ENCODE measurements at regions not wholly inside any gene's neighbourhood (a gene's known extent, or its start where the extent isn't known, plus 50 kb on each side); places are given as distances from the start of the nearest gene placed in this dataset.

DNA sequence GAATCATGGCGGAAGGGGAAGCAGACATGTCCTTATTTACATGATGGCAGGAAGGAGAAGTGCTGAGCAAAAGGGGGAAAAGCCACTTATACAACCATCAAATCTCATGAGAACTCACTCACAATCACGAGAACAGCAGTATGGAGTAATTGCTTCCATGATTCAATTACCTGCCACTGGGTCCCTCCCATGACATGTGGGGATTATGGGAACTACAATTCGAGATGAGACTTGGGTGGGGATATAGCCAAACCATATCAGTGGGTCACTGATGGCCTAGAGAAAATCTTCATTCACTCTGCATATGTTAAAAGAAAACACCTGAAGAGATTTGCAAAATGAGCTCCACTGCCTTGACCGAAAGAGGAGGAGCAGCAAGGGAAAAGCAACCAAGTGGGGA is 130.3 kb upstream of the FAM20A start:
- Histone ChIP-seq H3K36me3 (ENCODE audit: control insufficient read depth in 3 of 3, insufficient read depth in 3 of 3, low read length in 3 of 3) (no peaks in the 10 kb centered on the region), H3K4me1 (ENCODE audit: control insufficient read depth in 3 of 3, insufficient read depth in 3 of 3, low read length in 3 of 3) (peaks cover 7 to 12% (median 10%) of the 10 kb centered on the region in 3 donors), H3K9ac (ENCODE audit: low read depth in 1 of 3, low read length in 3 of 3) (no peak overlapping the region), H3K4me3 (ENCODE audit: low read length in 3 of 3) (no peak overlapping the region), H3K9me3 (ENCODE audit: control insufficient read depth in 3 of 3, low read length in 3 of 3) (no peaks in the 10 kb centered on the region), H3K27me3 (ENCODE audit: control insufficient read depth in 3 of 3, insufficient read depth in 3 of 3, low read length in 3 of 3) (no peaks in the 10 kb centered on the region), H3K27ac (ENCODE audit: low read depth, low read length) (no peak overlapping the region)

DNA sequence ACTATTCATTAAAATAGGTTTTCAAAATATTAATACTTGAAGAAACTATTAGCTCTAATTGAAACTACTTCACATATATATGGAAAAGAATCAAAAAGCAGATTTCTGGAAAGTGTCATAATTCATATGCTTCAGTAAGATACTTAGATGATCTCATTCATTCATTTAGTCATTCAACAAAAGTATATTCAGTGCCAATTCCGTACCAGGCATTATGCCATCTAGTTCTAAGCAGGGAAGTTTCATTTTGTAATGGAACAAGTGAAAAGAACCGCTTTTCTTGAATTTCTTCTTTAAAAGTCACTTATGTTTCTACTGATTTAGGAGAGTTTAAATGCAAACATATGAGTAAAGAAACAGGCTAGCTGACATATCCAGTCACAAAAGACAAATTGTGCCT is 118.3 kb upstream of the FAM20A start:
- H3K9ac ChIP-seq (ENCODE audit: low read depth in 1 of 3, low read length in 3 of 3): no peak overlapping the region
- no peaks in the 10 kb centered on the region for H3K9me3 ChIP-seq (ENCODE audit: control insufficient read depth in 3 of 3, low read length in 3 of 3)
- no peak overlapping the region for H3K4me3 ChIP-seq (ENCODE audit: low read length in 3 of 3)
- no peaks in the 10 kb centered on the region for H3K4me1 ChIP-seq (ENCODE audit: control insufficient read depth in 3 of 3, insufficient read depth in 3 of 3, low read length in 3 of 3)
- H3K27me3 ChIP-seq (ENCODE audit: control insufficient read depth in 3 of 3, insufficient read depth in 3 of 3, low read length in 3 of 3): no peaks in the 10 kb centered on the region
- H3K27ac ChIP-seq (ENCODE audit: low read depth, low read length): no peak overlapping the region
- no peaks in the 10 kb centered on the region for H3K36me3 ChIP-seq (ENCODE audit: control insufficient read depth in 3 of 3, insufficient read depth in 3 of 3, low read length in 3 of 3)

DNA sequence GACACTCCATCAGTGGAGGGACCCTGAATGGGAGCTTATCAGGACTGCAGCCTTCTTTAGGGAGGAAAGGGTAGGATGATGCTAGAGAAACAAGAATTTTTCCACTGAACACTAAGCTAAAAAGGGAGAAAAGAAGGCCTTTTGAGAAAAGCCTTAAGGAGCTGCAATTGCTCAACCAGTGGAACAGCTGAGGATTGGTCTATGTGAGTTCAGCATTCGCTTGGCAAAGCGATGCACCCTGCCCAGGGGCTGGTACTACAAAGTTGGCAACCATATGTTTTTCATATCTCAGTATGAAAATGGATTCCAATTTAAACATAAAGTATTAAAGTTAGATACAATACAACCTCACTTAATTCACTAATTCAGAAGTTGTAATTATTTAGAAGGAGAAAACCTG is 117.8 kb upstream of the FAM20A start:
- H3K4me1 ChIP-seq (ENCODE audit: control insufficient read depth in 3 of 3, insufficient read depth in 3 of 3, low read length in 3 of 3): no peaks in the 10 kb centered on the region
- H3K27ac ChIP-seq (ENCODE audit: low read depth, low read length): no peak overlapping the region
- H3K36me3 ChIP-seq (ENCODE audit: control insufficient read depth in 3 of 3, insufficient read depth in 3 of 3, low read length in 3 of 3): no peaks in the 10 kb centered on the region
- no peaks in the 10 kb centered on the region for H3K27me3 ChIP-seq (ENCODE audit: control insufficient read depth in 3 of 3, insufficient read depth in 3 of 3, low read length in 3 of 3)
- H3K4me3 ChIP-seq (ENCODE audit: low read length in 3 of 3): no peak overlapping the region
- no peaks in the 10 kb centered on the region for H3K9me3 ChIP-seq (ENCODE audit: control insufficient read depth in 3 of 3, low read length in 3 of 3)
- H3K9ac ChIP-seq (ENCODE audit: low read depth in 1 of 3, low read length in 3 of 3): no peak overlapping the region

DNA sequence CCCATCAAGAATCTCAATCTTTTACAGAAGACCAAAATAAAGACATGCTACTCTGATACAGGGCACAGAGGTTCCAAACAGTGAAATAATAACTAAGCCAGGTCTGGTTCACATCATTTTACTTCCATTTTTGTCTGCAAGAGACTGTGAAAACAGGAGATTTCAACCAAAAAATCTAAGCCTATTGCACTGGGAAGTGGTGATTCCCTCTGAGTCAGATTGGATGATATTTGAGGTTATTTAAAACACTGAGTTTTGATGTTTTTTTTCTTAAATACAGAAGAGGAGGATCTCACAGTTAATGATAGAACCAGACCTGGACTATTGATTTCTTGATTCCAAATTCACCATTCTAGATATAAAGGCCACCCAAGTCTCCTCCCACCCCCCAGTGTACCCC is 117.3 kb upstream of the FAM20A start:
- Histone ChIP-seq H3K4me1 (ENCODE audit: control insufficient read depth in 3 of 3, insufficient read depth in 3 of 3, low read length in 3 of 3) (no peaks in the 10 kb centered on the region), H3K9ac (ENCODE audit: low read depth in 1 of 3, low read length in 3 of 3) (no peak overlapping the region), H3K36me3 (ENCODE audit: control insufficient read depth in 3 of 3, insufficient read depth in 3 of 3, low read length in 3 of 3) (no peaks in the 10 kb centered on the region), H3K4me3 (ENCODE audit: low read length in 3 of 3) (no peak overlapping the region), H3K9me3 (ENCODE audit: control insufficient read depth in 3 of 3, low read length in 3 of 3) (no peaks in the 10 kb centered on the region), H3K27ac (ENCODE audit: low read depth, low read length) (no peak overlapping the region), H3K27me3 (ENCODE audit: control insufficient read depth in 3 of 3, insufficient read depth in 3 of 3, low read length in 3 of 3) (peaks cover 0 to 2% (median 0%) of the 10 kb centered on the region in 3 donors)

GRCh38 chr17:68714676-68715075 is 113.5 kb upstream of the FAM20A start:
- Histone ChIP-seq H3K4me1 (ENCODE audit: control insufficient read depth in 3 of 3, insufficient read depth in 3 of 3, low read length in 3 of 3) (no peaks in the 10 kb centered on the region), H3K4me3 (ENCODE audit: low read length in 3 of 3) (no peak overlapping the region), H3K9me3 (ENCODE audit: control insufficient read depth in 3 of 3, low read length in 3 of 3) (no peaks in the 10 kb centered on the region), H3K36me3 (ENCODE audit: control insufficient read depth in 3 of 3, insufficient read depth in 3 of 3, low read length in 3 of 3) (no peaks in the 10 kb centered on the region), H3K9ac (ENCODE audit: low read depth in 1 of 3, low read length in 3 of 3) (no peak overlapping the region), H3K27ac (ENCODE audit: low read depth, low read length) (no peak overlapping the region), H3K27me3 (ENCODE audit: control insufficient read depth in 3 of 3, insufficient read depth in 3 of 3, low read length in 3 of 3) (peaks cover 0 to 2% (median 0%) of the 10 kb centered on the region in 3 donors)

DNA sequence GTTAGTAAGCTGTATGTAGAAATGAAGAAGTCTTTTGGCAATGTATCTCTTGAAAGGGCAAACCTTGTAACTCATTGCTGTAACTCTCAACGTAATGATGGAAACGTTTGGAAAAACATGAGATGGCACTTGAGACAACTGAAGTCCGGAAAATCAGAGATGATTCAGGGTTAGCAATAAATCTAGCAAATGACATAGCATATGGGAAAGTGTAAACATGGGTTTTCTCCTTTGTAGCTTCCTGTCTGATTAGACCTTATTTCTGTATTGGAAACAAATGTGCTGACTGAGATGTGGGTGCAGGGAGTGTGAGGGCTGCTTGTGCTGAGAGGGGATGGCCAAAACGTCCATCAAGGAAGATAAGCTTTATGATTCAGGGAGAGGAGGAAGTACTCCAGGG is 110.7 kb upstream of the FAM20A start:
- Histone ChIP-seq H3K4me3 (ENCODE audit: low read length in 3 of 3) (no peak overlapping the region), H3K9ac (ENCODE audit: low read depth in 1 of 3, low read length in 3 of 3) (no peak overlapping the region), H3K9me3 (ENCODE audit: control insufficient read depth in 3 of 3, low read length in 3 of 3) (no peaks in the 10 kb centered on the region), H3K4me1 (ENCODE audit: control insufficient read depth in 3 of 3, insufficient read depth in 3 of 3, low read length in 3 of 3) (no peaks in the 10 kb centered on the region), H3K36me3 (ENCODE audit: control insufficient read depth in 3 of 3, insufficient read depth in 3 of 3, low read length in 3 of 3) (no peaks in the 10 kb centered on the region), H3K27ac (ENCODE audit: low read depth, low read length) (no peak overlapping the region), H3K27me3 (ENCODE audit: control insufficient read depth in 3 of 3, insufficient read depth in 3 of 3, low read length in 3 of 3) (peaks cover 0 to 2% (median 0%) of the 10 kb centered on the region in 3 donors)

DNA sequence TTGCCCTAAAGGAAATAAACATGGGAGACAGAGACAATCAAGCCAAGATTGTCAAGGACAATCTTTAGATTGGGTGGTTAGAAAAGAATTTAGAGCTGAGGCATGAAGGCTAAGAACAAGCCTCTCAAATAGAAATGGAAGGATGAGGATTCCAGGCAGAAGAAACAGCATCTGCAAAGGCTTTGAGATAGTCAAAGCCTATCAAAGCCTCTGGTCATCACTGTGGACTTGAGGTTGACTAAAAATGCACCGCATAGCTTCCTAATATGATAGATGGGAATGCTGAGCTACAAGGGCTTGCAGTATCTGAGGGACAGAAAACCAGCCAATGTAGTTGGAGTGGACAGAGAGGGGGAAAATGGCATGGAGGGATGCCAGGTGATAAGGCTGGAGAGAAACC is 109.8 kb upstream of the FAM20A start:
- H3K36me3 ChIP-seq (ENCODE audit: control insufficient read depth in 3 of 3, insufficient read depth in 3 of 3, low read length in 3 of 3): no peaks in the 10 kb centered on the region
- no peak overlapping the region for H3K4me3 ChIP-seq (ENCODE audit: low read length in 3 of 3)
- H3K9me3 ChIP-seq (ENCODE audit: control insufficient read depth in 3 of 3, low read length in 3 of 3): no peaks in the 10 kb centered on the region
- no peaks in the 10 kb centered on the region for H3K4me1 ChIP-seq (ENCODE audit: control insufficient read depth in 3 of 3, insufficient read depth in 3 of 3, low read length in 3 of 3)
- peaks cover 0 to 2% (median 0%) of the 10 kb centered on the region in 3 donors for H3K27me3 ChIP-seq (ENCODE audit: control insufficient read depth in 3 of 3, insufficient read depth in 3 of 3, low read length in 3 of 3)
- H3K27ac ChIP-seq (ENCODE audit: low read depth, low read length): no peak overlapping the region
- no peak overlapping the region for H3K9ac ChIP-seq (ENCODE audit: low read depth in 1 of 3, low read length in 3 of 3)

DNA sequence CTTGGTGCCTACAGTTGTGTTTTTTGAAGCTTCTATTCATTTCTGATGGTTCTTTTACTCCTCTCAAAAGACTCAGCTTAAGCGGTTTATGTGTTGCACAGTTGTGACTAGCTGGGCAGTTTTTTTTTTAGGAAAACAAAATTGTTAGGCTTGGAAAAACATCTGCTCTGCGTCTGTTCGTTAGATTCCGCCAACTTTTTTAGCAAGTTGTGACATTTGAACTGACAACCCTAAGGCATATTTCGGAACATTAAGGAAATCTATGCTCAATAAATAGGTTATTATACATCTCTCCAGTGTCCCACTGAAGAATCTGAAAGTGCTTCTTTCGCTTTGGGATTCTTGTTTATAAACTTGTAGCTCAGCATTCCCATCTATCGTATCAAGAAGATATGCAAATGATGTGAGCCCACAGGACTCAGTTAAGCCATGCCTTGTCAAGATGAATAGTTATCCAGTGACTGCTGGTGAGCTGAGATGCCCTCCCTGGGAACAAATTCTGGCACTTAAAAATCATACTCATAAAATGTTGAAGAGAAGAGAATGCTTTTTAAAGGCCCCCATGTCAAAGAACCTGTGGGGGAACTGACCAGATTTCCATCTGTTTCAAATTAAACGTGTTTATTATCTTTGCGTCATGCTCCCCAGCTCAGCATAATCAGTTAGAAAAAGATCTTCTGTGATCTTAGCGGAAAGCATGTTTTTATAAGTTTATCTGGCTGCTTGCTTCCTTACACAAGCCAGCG is 109.0 kb upstream of the FAM20A start:
- no peaks in the 10 kb centered on the region for H3K4me1 ChIP-seq (ENCODE audit: control insufficient read depth in 3 of 3, insufficient read depth in 3 of 3, low read length in 3 of 3)
- H3K9me3 ChIP-seq (ENCODE audit: control insufficient read depth in 3 of 3, low read length in 3 of 3): no peaks in the 10 kb centered on the region
- no peak overlapping the region for H3K27ac ChIP-seq (ENCODE audit: low read depth, low read length)
- H3K4me3 ChIP-seq (ENCODE audit: low read length in 3 of 3): no peak overlapping the region
- H3K27me3 ChIP-seq (ENCODE audit: control insufficient read depth in 3 of 3, insufficient read depth in 3 of 3, low read length in 3 of 3): peaks cover 0 to 2% (median 0%) of the 10 kb centered on the region in 3 donors
- H3K9ac ChIP-seq (ENCODE audit: low read depth in 1 of 3, low read length in 3 of 3): no peak overlapping the region
- H3K36me3 ChIP-seq (ENCODE audit: control insufficient read depth in 3 of 3, insufficient read depth in 3 of 3, low read length in 3 of 3): no peaks in the 10 kb centered on the region

GRCh38 chr17:68709461-68709860 is 108.3 kb upstream of the FAM20A start:
- Histone ChIP-seq H3K9me3 (ENCODE audit: control insufficient read depth in 3 of 3, low read length in 3 of 3) (no peaks in the 10 kb centered on the region), H3K9ac (ENCODE audit: low read depth in 1 of 3, low read length in 3 of 3) (no peak overlapping the region), H3K27me3 (ENCODE audit: control insufficient read depth in 3 of 3, insufficient read depth in 3 of 3, low read length in 3 of 3) (peaks cover 0 to 2% (median 0%) of the 10 kb centered on the region in 3 donors), H3K4me3 (ENCODE audit: low read length in 3 of 3) (no peak overlapping the region), H3K36me3 (ENCODE audit: control insufficient read depth in 3 of 3, insufficient read depth in 3 of 3, low read length in 3 of 3) (no peaks in the 10 kb centered on the region), H3K27ac (ENCODE audit: low read depth, low read length) (no peak overlapping the region), H3K4me1 (ENCODE audit: control insufficient read depth in 3 of 3, insufficient read depth in 3 of 3, low read length in 3 of 3) (no peaks in the 10 kb centered on the region)

DNA sequence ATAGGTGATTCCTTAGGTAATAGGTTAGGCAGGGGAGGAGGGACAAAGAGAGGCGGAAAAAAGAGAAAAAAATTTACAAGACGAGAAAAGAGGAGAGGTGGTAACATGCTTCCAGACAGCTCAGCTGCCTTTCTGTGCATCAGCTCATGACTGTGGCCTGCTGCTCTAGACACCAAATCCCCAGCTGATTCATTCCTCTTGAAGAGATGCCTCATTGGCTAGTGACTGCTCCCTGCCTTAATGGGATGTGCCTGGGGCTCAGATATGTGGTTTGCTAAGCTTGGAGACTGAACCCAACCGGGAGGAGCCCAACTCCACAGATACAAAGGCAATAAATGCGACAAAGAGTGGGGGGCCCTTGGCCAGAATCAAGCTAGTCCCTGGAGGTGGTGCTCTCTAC is 105.9 kb upstream of the FAM20A start:
- Histone ChIP-seq H3K27ac (ENCODE audit: low read depth, low read length) (peak overlapping the region; percentile 48), H3K36me3 (ENCODE audit: control insufficient read depth in 3 of 3, insufficient read depth in 3 of 3, low read length in 3 of 3) (no peaks in the 10 kb centered on the region), H3K27me3 (ENCODE audit: control insufficient read depth in 3 of 3, insufficient read depth in 3 of 3, low read length in 3 of 3) (no peaks in the 10 kb centered on the region), H3K9me3 (ENCODE audit: control insufficient read depth in 3 of 3, low read length in 3 of 3) (no peaks in the 10 kb centered on the region), H3K9ac (ENCODE audit: low read depth in 1 of 3, low read length in 3 of 3) (no peak overlapping the region), H3K4me3 (ENCODE audit: low read length in 3 of 3) (no peak overlapping the region), H3K4me1 (ENCODE audit: control insufficient read depth in 3 of 3, insufficient read depth in 3 of 3, low read length in 3 of 3) (no peaks in the 10 kb centered on the region)
